Mesendoderm (in vitro differentiated cells): ENCODE measurements at regions not wholly inside any gene's neighbourhood (a gene's known extent, or its start where the extent isn't known, plus 50 kb on each side); places are given as distances from the start of the nearest gene placed in this dataset.

Experiments used
- DNase-seq: peaks from one replicate; pipeline ENCODE4 v3.0.0; 2013
- H2AK5ac ChIP-seq: 2 replicates; pipeline ENCODE4 v1.6.1; 2013; ENCODE audit warnings: low read length, inconsistent platforms
- H2BK120ac ChIP-seq: 2 replicates; pipeline ENCODE4 v1.6.1; 2013; ENCODE audit warnings: low read depth, mild to moderate bottlenecking, low read length, moderate library complexity, mixed read lengths
- H2BK15ac ChIP-seq: replicated peaks from 2 replicates; pipeline ENCODE4 v1.6.1; 2013; ENCODE audit warnings: low read depth, mild to moderate bottlenecking, moderate library complexity
- H2BK5ac ChIP-seq: 2 replicates; pipeline ENCODE4 v1.6.1; 2013; ENCODE audit warnings: low read length, inconsistent platforms
- H3K18ac ChIP-seq: 2 replicates; pipeline ENCODE4 v1.6.1; 2013; ENCODE audit warnings: mild to moderate bottlenecking, low read length, mixed read lengths
- H3K23ac ChIP-seq: one replicate; pipeline ENCODE4 v1.6.1; 2013; ENCODE audit warnings: low read length
- H3K27ac ChIP-seq: 2 replicates; pipeline ENCODE4 v1.5.1; 2013; ENCODE audit warnings: low read depth, mild to moderate bottlenecking, inconsistent platforms, low read length, moderate library complexity
- H3K27me3 ChIP-seq: 2 replicates; pipeline ENCODE4 v1.6.1; 2013; ENCODE audit warnings: low read length, control low read depth, mild to moderate bottlenecking, inconsistent platforms; ENCODE audit not compliant: insufficient read depth, poor library complexity
- H3K36me3 ChIP-seq: 2 replicates; pipeline ENCODE4 v1.6.1; 2013; ENCODE audit warnings: low read length, inconsistent platforms; ENCODE audit not compliant: control insufficient read depth, insufficient read depth
- H3K4ac ChIP-seq: one replicate; pipeline ENCODE4 v1.6.1; 2013; ENCODE audit warnings: low read depth, mild to moderate bottlenecking, low read length, moderate library complexity
- H3K4me1 ChIP-seq: 2 replicates; pipeline ENCODE4 v1.6.1; 2013; ENCODE audit warnings: low read depth, low read length, inconsistent platforms; ENCODE audit not compliant: control insufficient read depth
- H3K4me2 ChIP-seq: 2 replicates; pipeline ENCODE4 v1.6.1; 2013; ENCODE audit warnings: low read length
- H3K4me3 ChIP-seq: 2 replicates; pipeline ENCODE4 v1.5.1; 2013; ENCODE audit warnings: mild to moderate bottlenecking, low read length
- H3K56ac ChIP-seq: one replicate; pipeline ENCODE4 v1.6.1; 2013; ENCODE audit warnings: low read length
- H3K79me1 ChIP-seq: 2 replicates; pipeline ENCODE4 v1.6.1; 2013; ENCODE audit warnings: low read length, inconsistent platforms
- H3K79me2 ChIP-seq: 2 replicates; pipeline ENCODE4 v1.6.1; 2013; ENCODE audit warnings: mild to moderate bottlenecking, low read length; ENCODE audit not compliant: control insufficient read depth, insufficient read depth
- H3K9ac ChIP-seq: 2 replicates; pipeline ENCODE4 v1.6.1; 2013; ENCODE audit warnings: low read length, inconsistent platforms
- H4K5ac ChIP-seq: one replicate; pipeline ENCODE4 v1.6.1; 2013; ENCODE audit warnings: low read length
- H4K8ac ChIP-seq: one replicate; pipeline ENCODE4 v1.6.1; 2013; ENCODE audit warnings: low read depth, mild to moderate bottlenecking, control low read depth, low read length, moderate library complexity
- WGBS: extraction: QIAGEN DNeasy Blood & Tissue Kit; methylation state at CpG from one replicate; pipeline ENCODE4 v1.1.7; 2013; ENCODE audit warnings: low lambda C conversion rate, missing lambda C conversion rate; ENCODE audit not compliant: insufficient coverage; ENCODE audit errors: extremely low coverage; 5-methylcytosine and 5-hydroxymethylcytosine counted together

DNA sequence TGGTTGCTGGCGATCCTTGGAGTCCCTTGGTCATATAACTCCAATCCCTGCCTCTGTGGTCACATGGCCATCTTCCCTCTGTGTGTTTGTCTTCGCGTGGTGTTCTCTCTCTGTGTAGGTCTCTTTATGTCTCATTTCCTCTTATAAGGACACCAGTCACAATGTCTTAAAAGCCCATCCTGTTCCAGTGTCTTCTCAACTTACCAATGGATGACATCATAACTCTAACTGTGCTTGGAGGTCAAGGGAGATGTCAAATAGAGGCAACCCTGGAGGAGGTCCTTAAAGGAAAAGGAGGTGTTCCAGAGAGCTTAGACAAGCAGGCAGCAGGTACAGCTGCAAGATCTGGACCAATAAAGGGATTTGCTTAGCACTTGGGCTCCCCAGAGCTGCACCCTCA is 143.0 kb downstream of the BUB3 start:
- Histone ChIP-seq H3K27ac (no peak overlapping the region), H2BK120ac (no peak overlapping the region)
- no peak for DNase-seq

DNA sequence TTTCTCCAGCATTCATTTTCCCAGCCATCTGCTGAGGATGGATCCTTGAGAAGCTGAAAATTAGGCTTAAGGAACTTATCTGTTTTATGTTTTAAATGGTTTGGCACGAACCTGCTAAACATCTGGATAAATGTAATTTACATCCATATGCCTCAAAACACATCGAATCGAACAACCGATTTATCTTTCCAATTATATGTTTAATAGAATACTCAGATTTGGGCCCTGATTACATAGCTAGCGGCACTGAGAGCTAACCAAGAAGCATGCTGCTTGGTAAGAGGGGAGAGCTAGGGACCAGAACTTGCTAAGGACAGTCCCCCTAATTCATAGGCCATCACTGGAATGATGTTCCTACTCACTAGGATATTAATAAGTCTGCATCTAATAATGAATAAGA is 144.4 kb downstream of the BUB3 start:
- H2AK5ac ChIP-seq, result no peak overlapping the region
- H3K79me2 ChIP-seq, result no peaks in the 10 kb centered on the region
- no peak overlapping the region for H3K4ac ChIP-seq
- H2BK15ac ChIP-seq, result no peak overlapping the region
- H3K4me2 ChIP-seq, result no peak overlapping the region
- H3K9ac ChIP-seq, result no peak overlapping the region
- H3K27ac ChIP-seq, result no peak overlapping the region
- H3K4me3 ChIP-seq, result no peak overlapping the region
- no peak overlapping the region for H3K23ac ChIP-seq
- H2BK5ac ChIP-seq, result no peak overlapping the region
- H3K4me1 ChIP-seq, result no peaks in the 10 kb centered on the region
- H2BK120ac ChIP-seq, result no peak overlapping the region
- H3K27me3 ChIP-seq, result no peaks in the 10 kb centered on the region
- DNase-seq, result no peak
- no peak overlapping the region for H3K56ac ChIP-seq
- no peaks in the 10 kb centered on the region for H3K36me3 ChIP-seq
- no peaks in the 10 kb centered on the region for H3K79me1 ChIP-seq
- no peak overlapping the region for H3K18ac ChIP-seq
- H4K5ac ChIP-seq, result no peak overlapping the region
- 100% methylated on average over 3 of the region's 5 CpGs for WGBS
- no peak overlapping the region for H4K8ac ChIP-seq

More for the DNA sequence above, 143.0 kb downstream of the BUB3 start:
- H3K18ac ChIP-seq, result no peak overlapping the region
- no peaks in the 10 kb centered on the region for H3K79me2 ChIP-seq
- no peak overlapping the region for H3K56ac ChIP-seq
- H3K27me3 ChIP-seq, result no peaks in the 10 kb centered on the region
- no CpG with 5 or more reads among the region's 3 CpGs for WGBS
- H3K79me1 ChIP-seq, result no peaks in the 10 kb centered on the region
- H3K4ac ChIP-seq, result no peak overlapping the region
- no peak overlapping the region for H4K8ac ChIP-seq
- no peak overlapping the region for H2BK15ac ChIP-seq
- no peak overlapping the region for H3K4me3 ChIP-seq
- no peak overlapping the region for H3K4me2 ChIP-seq
- no peak overlapping the region for H3K9ac ChIP-seq
- H3K4me1 ChIP-seq, result no peaks in the 10 kb centered on the region
- no peak overlapping the region for H4K5ac ChIP-seq
- H2AK5ac ChIP-seq, result no peak overlapping the region
- H3K36me3 ChIP-seq, result no peaks in the 10 kb centered on the region
- H3K23ac ChIP-seq, result no peak overlapping the region
- H2BK5ac ChIP-seq, result no peak overlapping the region

DNA sequence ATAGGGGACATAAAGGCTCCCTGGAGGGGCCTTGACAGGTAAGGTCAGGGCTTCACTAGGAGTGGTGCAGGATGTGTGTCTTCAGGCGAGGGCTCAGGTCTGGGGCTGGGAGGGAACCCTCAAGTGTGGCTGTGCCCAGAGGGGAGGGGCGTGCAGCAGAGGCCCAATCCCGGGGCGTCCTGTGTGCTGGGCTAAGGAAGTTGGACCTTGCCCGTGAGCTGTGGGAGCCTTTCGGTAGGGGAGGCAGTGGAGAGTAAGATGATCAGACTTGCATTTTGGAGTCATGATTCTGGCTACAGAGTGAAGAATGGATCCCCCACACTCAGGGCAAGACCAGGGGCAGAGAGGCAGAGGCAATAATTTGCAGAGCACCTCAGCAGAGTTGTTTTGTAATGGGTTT is 145.4 kb downstream of the BUB3 start:
- DNase-seq, result no peak
- H4K8ac ChIP-seq, result no peak overlapping the region

DNA sequence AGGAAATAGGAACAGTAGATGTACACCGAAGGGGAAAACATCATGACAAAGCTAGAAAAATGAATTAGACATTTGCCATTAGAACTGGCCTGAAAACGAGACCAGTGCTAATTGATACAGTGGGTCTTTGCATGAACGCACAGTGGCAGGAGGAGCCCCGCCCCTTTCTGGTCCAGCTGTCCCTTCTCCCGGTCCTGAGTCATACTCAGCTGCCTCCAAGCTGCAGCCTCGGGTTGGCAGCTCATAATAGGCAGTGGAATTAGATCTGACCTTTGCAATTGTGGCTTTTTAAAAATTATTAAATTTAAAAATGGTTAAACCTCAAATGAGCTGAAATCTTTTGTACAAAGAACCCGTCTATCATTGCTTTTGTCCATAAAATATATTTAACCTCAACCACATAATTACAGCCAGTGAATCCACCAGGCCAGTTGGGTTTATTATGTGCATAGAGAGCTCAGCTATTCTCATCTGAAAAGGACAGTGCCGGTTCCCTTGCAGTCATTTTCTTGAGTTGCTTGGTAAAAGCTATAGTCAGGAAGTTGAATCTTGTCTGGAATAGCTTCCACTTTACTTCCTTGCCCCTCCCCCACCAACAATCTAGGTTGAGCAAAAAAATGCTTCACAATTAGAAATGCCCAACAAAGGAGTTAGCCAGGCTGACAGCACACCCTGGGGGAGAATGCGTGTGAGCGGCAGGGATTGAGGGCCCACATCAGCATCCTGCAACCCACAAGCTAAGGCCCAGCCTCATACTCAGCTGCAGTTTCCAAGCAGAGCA is 147.1 kb downstream of the BUB3 start:
- no CpG with 5 or more reads among the region's 10 CpGs for WGBS

More for the DNA sequence above, 145.4 kb downstream of the BUB3 start:
- no peak overlapping the region for H2BK120ac ChIP-seq
- H3K18ac ChIP-seq, result no peak overlapping the region
- H3K27ac ChIP-seq, result no peak overlapping the region
- H2BK5ac ChIP-seq, result no peak overlapping the region
- no peak overlapping the region for H3K4me3 ChIP-seq
- no peak overlapping the region for H4K5ac ChIP-seq
- no peak overlapping the region for H3K4me2 ChIP-seq
- no peak overlapping the region for H3K4ac ChIP-seq
- no peak overlapping the region for H3K23ac ChIP-seq
- no peaks in the 10 kb centered on the region for H3K36me3 ChIP-seq
- no peaks in the 10 kb centered on the region for H3K27me3 ChIP-seq
- H2BK15ac ChIP-seq, result no peak overlapping the region
- no peak overlapping the region for H3K9ac ChIP-seq
- no peaks in the 10 kb centered on the region for H3K79me2 ChIP-seq
- no CpG with 5 or more reads among the region's 6 CpGs for WGBS
- H3K79me1 ChIP-seq, result no peaks in the 10 kb centered on the region
- no peak overlapping the region for H2AK5ac ChIP-seq
- H3K4me1 ChIP-seq, result no peaks in the 10 kb centered on the region
- H3K56ac ChIP-seq, result no peak overlapping the region

DNA sequence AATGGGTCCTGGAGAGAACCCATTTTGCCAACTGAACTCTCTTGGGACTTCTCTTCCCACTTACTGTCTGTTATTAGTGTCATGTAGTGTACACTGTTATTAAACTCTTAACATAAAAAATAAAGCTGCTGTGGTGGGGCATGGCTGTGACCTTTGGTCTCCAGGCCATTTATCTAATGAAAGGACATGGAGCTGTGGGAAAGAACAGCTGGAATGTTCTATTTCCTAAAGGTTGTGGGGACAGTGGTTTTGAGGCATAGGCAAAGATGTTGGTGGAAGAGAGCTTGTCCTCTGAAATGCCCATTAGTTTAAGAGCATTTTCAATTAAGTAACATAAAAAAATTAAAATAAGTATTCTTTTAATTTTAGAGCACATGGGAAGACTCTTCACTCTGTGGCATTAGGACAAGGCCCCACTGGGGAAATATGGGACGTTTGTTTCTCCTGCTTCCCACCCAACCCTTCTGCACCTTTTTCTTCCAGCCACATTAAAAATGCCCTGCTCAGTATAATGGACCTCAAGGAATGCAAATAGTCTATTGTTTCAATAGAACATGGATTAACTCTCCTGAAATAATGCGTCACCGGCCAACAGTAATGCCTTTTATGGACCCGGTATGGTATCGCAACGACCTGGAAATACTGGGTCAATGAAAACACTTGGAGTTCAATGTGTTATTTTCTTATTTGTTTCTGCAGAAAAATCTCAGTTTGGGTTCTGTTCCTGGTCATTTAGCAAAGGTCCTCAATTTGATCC is 149.6 kb downstream of the BUB3 start:
- H3K27me3 ChIP-seq, result no peaks in the 10 kb centered on the region
- no peak overlapping the region for H3K4ac ChIP-seq
- H3K56ac ChIP-seq, result no peak overlapping the region
- no peak overlapping the region for H3K23ac ChIP-seq
- H3K4me1 ChIP-seq, result no peaks in the 10 kb centered on the region
- no peak overlapping the region for H2BK5ac ChIP-seq
- H2BK15ac ChIP-seq, result no peak overlapping the region
- H3K18ac ChIP-seq, result no peak overlapping the region
- no peak for DNase-seq
- H2BK120ac ChIP-seq, result no peak overlapping the region
- H3K79me2 ChIP-seq, result no peaks in the 10 kb centered on the region
- H2AK5ac ChIP-seq, result no peak overlapping the region
- H4K5ac ChIP-seq, result no peak overlapping the region
- no peaks in the 10 kb centered on the region for H3K36me3 ChIP-seq
- no peak overlapping the region for H3K9ac ChIP-seq
- H3K4me3 ChIP-seq, result no peak overlapping the region
- no peaks in the 10 kb centered on the region for H3K79me1 ChIP-seq
- H4K8ac ChIP-seq, result no peak overlapping the region
- H3K4me2 ChIP-seq, result no peak overlapping the region
- no peak overlapping the region for H3K27ac ChIP-seq
- WGBS, result no CpG with 5 or more reads among the region's 6 CpGs

More for the DNA sequence above, 147.1 kb downstream of the BUB3 start:
- DNase-seq, result peak; percentile 37
- Histone ChIP-seq H3K79me2 (no peaks in the 10 kb centered on the region), H4K5ac (no peak overlapping the region), H3K9ac (no peak overlapping the region), H3K56ac (no peak overlapping the region), H3K27ac (no peak overlapping the region), H4K8ac (no peak overlapping the region), H3K4me1 (no peaks in the 10 kb centered on the region), H3K79me1 (no peaks in the 10 kb centered on the region), H3K27me3 (no peaks in the 10 kb centered on the region), H3K4ac (no peak overlapping the region), H2BK15ac (no peak overlapping the region), H3K36me3 (no peaks in the 10 kb centered on the region), H2AK5ac (no peak overlapping the region), H2BK120ac (no peak overlapping the region), H3K18ac (no peak overlapping the region), H3K4me2 (no peak overlapping the region), H2BK5ac (no peak overlapping the region), H3K23ac (no peak overlapping the region), H3K4me3 (no peak overlapping the region)
